ENCODE measurements at regions not wholly inside any gene's neighbourhood (a gene's known extent, or its start where the extent isn't known, plus 50 kb on each side); places are given as distances from the start of the nearest gene placed in this dataset.
"Not testable (repeated sequence)": the region's sequence is repeated elsewhere in the genome, so short reads cannot be mapped to it uniquely, and the experiment has no call there.

DNA sequence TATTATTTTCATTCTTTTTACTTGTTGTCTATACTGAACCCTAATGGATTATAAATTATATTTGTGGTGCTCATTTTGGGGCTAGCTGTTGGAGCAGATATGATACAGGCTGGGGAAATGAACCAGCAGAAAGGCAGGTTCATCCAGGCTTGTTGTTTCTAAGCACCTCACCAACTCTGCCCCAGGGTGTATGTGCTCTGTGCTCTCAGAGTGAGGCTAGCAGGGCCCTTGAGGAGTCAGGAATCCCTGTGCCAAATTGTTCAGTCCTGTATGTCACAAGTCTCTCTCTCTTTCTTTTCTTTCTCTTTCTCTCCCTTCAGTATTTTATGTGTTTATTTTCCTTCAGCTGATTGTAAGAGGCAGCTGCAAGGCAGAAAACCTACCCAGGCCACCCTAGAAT lies 181.1 kb upstream of the DPP10 start:
- no peak for DNase-seq

DNA sequence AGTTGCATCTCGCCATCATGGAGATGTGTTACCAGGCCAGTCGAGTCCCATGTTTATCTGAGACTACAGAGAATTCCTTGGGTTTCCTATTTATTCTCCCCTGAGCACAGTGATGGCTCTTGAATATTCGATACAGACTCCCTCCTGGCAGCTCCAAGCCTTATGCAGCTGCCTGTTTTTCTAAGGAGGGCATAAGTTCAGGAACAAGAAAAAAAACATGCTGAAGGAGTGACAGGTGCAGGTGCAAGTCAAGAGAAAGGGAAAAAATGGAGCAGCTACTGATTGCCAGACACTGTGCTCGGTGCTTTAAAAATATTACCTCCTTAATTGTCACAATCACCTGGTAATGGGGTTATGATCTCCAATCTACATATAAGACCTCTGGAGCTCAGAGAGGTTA lies 177.2 kb upstream of the DPP10 start:
- peak; percentile 76 for DNase-seq

DNA sequence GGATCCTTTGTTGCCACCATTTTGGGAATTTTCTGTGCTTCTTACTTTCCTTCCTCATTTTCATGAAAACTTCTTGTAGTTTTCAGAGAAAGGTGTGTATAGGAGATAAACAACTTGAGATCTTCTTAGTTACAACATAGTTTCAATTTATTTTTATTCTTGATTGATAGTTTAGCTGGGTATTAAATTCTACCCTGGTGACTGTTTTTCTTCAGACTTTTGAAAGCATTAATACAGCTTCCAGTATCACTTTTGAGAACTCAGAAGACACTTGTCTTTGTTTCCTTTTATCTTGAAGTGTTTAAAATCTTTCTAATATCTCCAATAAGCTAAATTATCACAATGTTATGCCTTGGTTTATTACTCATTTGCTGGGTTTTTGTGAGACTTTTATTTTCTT lies 167.5 kb upstream of the DPP10 start:
- DNase-seq: no peak

DNA sequence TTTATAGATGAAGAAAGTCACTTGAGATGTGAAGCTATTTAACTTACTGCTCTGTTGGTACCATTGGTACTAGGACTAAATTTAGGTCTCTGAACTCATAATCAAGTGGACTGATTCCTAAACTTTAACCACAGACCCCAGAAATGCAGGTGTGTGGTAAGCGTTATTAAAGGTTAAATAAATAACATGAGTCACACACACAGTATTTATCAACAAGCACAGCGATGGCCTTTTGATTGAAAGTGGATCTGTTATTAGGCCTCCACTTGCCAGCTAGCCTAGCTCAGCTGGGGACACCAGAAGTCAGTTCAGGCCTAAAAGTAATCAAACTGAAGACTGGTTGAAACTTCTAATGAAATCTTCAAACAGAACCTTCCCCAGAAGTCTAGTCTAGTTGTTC lies 161.3 kb upstream of the DPP10 start:
- no peak for DNase-seq

DNA sequence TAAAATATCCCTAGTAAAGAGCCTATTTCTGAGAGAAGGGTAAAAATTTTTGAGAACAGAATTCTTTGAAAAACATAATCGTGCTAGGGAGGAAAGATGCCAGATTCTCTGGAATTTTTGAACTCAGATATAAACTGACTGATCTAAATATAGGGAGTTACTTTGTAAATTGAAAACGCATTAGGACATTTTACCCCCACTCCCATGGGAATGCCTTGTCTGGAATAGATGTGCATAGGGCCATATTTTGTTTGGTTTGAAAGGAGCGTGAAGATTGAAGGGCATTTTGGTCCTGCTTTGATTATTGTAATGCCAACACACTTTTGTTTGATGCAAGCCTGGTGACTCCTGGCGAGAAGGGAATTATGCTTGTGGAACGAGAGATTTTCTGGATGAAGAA lies 158.7 kb upstream of the DPP10 start:
- no peak for DNase-seq

DNA sequence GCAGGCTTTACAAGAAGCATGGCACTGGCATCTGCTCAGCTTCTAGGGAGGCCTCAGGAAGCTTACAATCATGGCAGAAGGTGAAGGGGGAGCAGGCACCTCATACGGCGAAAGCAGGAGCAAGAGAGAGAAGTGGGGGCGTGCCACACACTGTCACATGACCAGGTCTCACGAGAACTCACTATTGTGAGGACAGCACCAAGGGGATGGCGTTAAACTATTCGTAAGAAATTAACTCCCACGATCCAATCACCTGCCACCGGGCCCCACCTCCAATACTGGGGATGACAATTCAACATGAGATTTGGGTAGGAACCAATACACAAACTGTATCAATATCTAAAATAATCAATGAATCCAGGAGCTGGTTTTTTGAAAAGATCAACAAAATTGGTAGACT lies 156.0 kb upstream of the DPP10 start:
- DNase-seq: no peak

DNA sequence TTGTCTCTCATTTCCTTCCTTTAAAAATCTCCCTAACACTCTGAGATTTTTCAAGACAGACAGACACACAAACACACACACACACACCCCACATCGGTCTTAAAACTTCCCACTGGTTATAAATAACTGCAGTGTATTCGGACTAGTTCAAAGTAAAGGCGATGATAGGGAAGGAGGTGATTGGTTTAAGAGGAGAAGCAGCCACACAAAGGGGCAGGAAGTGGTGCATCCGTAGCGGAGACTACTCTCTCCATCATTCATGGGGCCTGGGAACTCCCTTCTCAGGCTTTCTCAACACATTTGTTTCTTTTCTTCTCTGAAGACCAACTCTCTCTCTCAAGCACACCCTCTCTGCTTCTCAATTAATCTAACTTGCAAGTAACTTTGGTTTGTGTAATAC lies 149.1 kb upstream of the DPP10 start:
- DNase-seq: no peak

DNA sequence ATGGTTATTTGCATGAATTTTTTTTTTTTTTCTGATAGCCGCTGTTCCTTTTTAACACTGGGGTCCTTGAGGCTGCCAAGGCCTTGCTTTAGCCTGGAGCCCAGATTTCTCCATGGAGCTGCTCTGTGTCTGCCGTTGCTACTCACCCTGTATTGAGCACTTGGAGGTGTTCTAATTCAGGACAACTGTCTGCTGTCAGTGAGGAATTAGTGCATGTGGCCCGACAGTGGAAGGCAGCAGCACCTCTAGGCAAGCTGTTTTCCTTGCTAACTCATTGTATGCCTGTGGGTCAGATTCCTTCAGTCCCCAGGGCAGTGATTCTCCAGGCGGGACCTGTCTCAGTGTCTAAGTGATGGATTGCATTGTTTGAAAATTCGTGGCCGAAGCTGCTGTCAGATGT lies 147.7 kb upstream of the DPP10 start:
- peak; percentile 3 for DNase-seq

DNA sequence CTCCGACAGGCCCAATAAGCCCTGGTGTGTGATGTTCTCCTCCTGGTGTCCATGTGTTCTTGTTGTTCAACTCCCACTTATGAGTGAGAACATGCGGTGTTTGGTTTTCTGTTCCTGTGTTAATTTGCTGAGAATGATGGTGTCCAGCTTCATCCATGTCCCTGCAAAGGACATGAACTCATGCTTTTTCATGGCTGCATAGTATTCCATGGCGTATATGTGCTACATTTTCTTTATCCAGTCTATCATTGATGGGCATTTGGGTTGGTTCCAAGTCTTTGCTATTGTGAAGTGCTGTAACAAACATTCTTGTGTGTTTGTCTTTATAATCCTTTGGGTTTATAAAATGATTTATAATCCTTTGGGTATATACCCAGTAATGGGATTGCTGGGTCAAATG lies 142.1 kb upstream of the DPP10 start:
- DNase-seq: not testable (repeated sequence)

DNA sequence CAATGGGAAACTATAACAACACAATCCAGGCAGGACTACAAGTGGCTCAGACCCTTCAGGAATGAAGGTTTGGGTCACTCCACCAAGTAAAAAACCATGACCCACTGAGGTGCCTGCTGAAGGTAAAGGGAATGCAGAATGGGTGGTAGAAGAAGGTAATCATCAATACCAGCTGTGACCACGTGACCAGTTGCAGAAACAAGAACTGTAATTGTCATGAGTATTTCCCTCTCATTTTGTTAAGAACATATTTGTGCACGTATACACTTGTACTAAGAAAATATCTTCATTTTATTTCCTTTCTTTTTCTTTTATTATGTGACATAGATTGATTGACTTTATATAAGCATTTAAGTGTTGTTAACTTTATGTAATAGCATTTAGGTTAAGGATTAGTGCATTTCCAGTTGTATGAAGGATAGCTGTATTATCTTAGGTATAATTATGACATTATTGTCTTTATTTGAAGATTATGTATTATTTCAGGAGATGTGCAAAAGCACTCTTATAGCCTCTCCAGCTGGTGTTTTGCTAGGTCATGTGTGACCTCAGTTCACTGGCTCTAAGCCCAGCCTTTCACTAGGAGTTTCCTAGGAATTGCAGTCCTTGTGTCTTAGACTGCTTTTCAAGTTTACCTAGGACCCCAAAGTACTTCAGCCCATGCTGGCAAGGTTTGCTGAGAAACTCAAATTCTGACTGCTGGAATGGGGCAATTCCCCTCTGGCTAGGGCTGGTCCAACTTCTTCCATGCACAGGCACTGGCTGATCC lies 125.7 kb upstream of the DPP10 start:
- DNase-seq: peak; percentile 6

DNA sequence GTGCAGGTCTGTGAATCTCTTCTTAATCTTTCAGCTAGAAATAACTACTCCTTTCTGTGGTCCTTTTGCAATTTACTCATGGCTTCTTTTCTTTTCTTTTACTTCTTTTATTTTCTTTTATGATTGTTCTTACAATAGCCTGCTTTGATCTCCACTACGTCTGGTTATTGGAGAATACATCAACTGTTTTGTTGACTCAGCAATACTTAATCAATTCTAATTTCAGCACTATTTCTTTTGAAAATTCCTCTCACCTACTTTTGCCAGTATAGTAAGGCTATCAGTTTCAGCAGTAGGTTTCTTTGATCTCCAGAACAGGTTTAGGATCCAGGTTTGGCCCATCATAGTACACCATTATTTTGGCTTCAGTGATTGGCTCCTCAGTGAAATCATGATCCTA lies 111.8 kb upstream of the DPP10 start:
- no peak for DNase-seq

DNA sequence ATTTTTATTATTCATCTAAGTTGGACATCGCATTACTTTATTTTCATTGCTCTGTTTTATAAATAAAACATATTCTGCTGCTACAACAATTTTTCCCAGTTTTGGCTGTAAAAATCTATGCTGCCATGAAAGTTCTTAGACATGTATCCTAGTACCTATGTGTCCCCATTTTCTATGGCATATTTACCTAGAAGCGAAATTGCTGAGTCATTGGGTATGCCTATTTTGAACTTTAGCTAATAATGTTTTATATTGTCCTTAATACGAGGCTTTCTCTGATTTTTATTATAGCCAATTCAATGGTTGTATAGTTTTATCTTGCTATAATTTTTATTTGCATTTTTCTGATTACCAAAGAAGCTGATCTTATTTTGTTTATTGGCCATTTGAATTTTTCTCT lies 110.5 kb upstream of the DPP10 start:
- DNase-seq: no peak

DNA sequence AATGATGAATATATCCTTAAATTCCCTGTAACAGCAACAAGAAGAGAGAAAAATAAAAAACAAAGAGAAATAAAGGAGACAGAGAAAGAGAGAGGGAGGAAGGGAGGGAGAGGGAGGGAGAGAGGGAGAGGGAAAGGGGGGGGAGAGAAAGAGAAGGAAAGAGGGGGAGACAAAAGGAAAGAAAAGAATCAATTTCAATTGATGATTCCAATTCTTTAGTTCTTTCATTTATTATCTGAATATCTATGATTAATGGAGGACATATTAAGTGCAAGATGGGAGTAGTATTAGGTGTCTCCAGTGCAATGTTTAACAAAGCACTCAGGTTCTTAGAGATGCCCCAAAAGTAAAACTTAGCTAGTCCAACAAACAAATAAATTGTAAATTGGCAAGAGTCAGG lies 97.2 kb upstream of the DPP10 start:
- no peak for DNase-seq

DNA sequence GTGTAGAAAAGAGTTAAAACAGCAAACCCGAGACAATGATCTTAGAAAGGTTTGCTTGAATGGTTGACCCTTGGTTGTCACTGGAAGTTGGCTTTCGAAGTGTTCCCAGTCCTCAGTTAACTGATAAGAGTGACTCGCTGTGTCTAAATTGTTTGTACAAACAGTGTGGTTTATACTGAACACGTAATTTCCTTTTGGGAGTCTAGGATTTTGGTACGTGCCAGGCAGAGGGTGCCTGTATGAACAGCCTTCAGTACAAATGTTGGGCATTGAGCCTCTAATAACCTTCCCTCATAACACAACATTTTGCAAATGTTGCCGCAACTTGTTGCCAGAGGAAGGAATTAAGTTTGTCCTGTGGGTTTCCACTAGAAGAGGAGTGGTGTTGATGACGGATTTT lies 95.8 kb upstream of the DPP10 start:
- DNase-seq: no peak

DNA sequence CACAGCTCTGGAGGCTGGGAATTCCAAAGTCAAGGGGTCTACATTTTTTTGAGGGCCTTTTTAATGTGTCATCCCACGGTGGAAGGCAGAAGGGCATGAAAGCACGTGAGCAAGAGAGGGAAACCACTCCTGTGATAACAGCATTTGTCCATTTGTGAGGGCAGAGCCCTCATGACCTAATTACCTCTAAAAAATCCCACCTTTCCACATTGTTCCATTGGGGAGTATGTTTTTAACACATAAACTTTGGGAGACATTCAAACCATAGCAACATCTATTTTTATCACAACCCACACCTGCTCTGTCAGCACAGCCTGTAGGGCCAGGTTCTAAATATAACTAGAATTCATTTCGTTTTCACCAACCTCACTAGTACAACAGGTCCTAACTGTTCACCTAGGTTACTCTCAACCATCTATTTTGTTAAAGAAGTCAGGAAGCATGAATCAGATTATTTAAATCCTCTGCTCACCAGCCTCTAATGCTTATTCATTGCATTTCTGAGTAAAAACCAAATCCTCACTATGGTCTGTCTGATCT lies 92.2 kb upstream of the DPP10 start:
- no peak for DNase-seq

DNA sequence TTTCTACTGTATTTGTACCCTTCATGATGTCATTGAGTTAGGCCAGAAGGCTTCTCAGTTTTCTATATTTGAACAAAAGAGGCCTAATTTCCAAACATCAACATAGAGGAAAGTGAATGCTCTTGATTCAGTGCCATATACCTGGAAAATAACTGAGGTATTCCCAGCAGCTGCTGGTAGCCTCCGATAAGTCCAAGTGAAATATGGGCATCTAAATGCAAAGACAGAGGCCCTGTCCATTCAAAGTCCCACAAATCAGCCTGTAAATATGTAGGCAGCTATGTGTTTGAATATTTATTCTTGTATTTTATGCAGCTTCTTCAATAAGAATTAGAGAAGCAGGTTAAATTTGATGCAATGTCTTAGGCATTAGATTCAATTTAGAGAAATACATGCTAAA lies 89.5 kb upstream of the DPP10 start:
- DNase-seq: no peak

DNA sequence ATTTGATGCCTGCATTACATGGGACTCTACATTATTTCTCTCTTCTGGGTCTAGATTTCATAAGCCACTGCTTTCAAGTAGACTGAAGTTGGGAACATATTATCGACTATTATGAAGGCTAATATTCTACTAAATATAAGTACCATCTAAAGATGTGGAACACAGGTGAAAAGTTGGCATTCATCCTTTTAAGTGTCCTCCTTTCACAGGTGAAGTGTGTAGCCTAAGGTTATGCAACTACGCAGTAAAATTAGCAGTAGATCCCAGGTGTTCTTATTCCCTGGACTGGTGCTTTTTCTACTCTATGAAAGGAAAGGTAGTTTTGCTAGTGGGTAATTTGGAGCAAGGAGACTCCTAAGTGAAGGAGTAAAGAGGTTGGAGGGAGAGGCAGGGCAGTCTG lies 88.2 kb upstream of the DPP10 start:
- DNase-seq: no peak

DNA sequence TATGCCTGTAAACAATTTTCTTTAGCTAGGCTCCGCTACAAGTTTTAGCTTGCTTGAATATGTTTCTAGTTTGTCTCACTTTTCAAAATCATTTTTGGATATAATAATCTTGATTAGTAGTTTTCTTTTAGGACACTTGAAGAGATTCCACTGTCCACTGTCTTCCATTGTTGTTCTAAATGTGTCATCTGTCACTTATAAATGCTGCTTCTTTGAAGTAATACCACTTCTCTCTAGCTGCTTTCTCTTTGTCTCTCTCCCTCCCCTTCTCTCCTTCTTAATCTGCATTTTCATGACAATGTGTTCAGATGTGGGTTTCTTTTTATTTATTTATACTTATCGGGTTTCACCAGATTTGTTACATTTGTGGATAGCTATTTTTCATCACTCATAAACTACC lies 73.7 kb upstream of the DPP10 start:
- no peak for DNase-seq

DNA sequence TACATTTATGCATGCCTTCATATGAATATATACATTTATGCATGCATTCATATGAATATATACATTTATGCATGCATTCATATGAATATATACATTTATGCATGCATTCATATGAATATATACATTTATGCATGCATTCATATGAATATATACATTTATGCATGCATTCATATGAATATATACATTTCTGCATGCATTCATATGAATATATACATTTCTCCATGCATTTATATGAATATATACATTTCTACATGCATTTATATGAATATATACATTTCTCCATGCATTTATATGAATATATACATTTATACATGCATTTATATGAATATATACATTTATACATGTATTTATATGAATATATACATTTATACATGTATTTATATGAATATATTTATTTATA lies 70.7 kb upstream of the DPP10 start:
- DNase-seq: not testable (repeated sequence)

DNA sequence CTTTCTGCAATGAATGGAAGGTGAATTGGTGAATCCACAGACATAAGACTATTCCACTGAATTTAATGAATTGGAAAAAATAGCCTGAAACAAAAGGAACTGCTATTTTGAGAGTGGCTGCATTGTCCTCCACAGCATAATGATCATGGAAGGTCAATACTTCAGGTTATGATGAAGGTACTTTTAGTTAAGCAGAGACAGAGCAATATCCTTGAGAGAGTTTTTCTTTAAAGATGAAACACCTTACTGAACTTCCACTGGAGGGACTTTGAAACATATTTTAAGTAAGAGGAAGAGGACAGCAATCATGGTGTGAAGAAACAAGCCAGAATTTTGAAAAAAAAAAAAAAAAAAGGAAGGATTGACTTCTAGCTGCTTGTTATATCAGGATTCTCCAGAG lies 68.8 kb upstream of the DPP10 start:
- DNase-seq: no peak

DNA sequence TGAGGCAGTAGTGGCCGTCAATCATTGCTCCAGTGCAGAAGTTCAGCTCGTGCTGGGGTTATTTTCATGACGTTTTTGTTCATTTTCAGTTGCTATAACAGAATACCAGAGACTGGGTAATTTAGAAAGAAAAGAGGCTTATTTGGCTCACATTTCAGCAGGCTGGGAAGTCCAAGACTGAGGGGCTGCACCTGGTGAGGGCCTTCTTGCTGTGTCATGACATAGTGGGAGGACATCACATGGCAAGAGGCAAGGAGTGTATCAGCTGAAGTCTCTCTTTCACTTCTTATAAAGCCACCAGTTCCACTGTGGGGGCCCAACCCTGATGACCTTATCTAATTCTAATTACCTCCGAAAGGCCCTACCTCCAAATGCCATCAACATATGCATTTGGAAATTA lies 58.0 kb upstream of the DPP10 start:
- peak; percentile 6 for DNase-seq

DNA sequence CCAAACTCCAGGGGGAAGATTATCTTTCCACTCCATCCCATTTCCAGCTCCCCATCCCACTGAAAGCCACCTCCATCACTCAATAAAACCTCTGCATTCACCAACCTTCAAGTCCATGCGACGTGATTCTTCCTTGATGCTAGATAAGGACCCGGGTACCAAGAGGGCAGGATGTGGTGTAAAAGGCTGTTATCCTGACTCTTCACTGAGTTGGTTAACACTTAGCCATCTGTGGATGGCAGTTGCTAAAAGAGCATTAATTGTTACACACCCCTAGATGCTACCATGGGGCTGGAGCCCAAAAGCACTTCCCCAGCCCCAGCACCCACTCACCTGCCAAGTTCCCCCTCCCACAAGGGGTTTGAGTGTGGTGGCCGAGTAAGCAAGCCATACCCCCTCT lies 53.4 kb upstream of the DPP10 start:
- no peak for DNase-seq
